GM23248 (cell line): ENCODE measurements at regions not wholly inside any gene's neighbourhood (a gene's known extent, or its start where the extent isn't known, plus 50 kb on each side); places are given as distances from the start of the nearest gene placed in this dataset.

Source experiments
- EZH2 ChIP-seq: fragments of 200-600 bp; sonication (generic); IDR thresholded peaks from 2 replicates; pipeline ENCODE4 v1.6.1; 2018; ENCODE audit warnings: antibody characterized with exemption, mild to moderate bottlenecking; ENCODE audit not compliant: insufficient read depth, poor library complexity, severe bottlenecking
- EZH2phosphoT487 ChIP-seq: fragments of 200-600 bp; sonication (generic); IDR thresholded peaks from 2 replicates; pipeline ENCODE4 v1.6.1; 2018; ENCODE audit warnings: antibody characterized with exemption, moderate library complexity, mild to moderate bottlenecking, low read depth; ENCODE audit not compliant: insufficient read depth

DNA sequence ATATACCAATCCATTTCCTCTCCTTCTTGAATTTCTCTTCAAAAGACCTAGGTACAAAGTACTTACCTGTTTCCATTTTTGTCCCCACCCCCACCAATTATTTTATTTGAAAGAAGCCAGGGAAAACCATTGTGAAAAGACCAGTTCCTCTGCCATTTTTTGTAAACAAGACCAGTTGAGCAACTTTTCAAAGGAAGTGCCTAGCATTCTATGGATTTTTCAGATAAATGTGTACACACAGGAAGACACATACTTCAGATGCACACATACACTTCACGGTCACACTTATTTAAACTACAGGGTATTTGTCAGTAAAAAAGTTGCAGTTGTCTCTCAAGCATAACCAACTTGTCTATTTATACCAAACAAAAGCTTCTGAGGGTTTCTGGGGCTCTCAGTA, 587.2 kb upstream of the KLHL4 start:
- TF ChIP-seq EZH2 (no peak), EZH2phosphoT487 (no peak)
